K562 (cell line): ENCODE measurements at regions not wholly inside any gene's neighbourhood (a gene's known extent, or its start where the extent isn't known, plus 50 kb on each side); places are given as distances from the start of the nearest gene placed in this dataset.

ENCODE experiments used
- ATAC-seq: fragments of 200-7000 bp; cut with Tn5 transposase; 3 replicates; pipeline ENCODE4 v1.9.1; 2020; ENCODE audit warnings: moderate library complexity
- BruUV-seq: library from RNA; stranded (reverse); fragments of 400-500 nt; replicated peaks from 2 replicates; lab custom pipeline; 2021; lab: Mats Ljungman, UMichigan
- CTCF ChIA-PET: fragments of 300-600 bp; formaldehyde crosslinking; extraction: SDS; loops from one replicate; lab custom pipeline; 2021; ENCODE audit warnings: low intra/inter-chr PET ratio; lab: Yijun Ruan, JAX
- POLR2A ChIA-PET: fragments of 300-600, 350-650 bp; sonication (Branson Sonifier 250); formaldehyde crosslinking; extraction: SDS; loops from one replicate; lab custom pipeline; 2021; ENCODE audit warnings: antibody characterized with exemption, inconsistent platforms; lab: Yijun Ruan, JAX
- DNase-seq, 4 experiments: peaks; one replicate each; pipeline versions ENCODE4 v3.0.0 to v3.0.0-alpha.2; 2011 to 2018; ENCODE audit warnings: low spot score in 3 of 4, mixed read lengths in 3 of 4; ENCODE audit errors: extremely low read depth in 1 of 4
- FAIRE-seq: peaks from 2 replicates; lab custom pipeline; 2011; peaks lifted over from hg19 to GRCh38; lab: Jason Lieb, UNC
- H2AFZ ChIP-seq: 2 replicates; pipeline ENCODE4 v1.6.0; 2011; ENCODE audit warnings: low read depth, low read length, control low read depth, inconsistent platforms
- H3K27ac ChIP-seq: fragments of 200-600 bp; 3 replicates; pipeline ENCODE4 v1.8.0; 2011; ENCODE audit warnings: low read depth, mild to moderate bottlenecking, control low read depth, inconsistent platforms, low read length, moderate library complexity, mixed read lengths; ENCODE audit errors: extremely low read depth
- H3K27me3 ChIP-seq, 2 experiments: fragments of 300-600 bp in 1 of 2; 2 replicates in 1 of 2; 3 replicates in 1 of 2; pipeline versions ENCODE4 v1.6.0 to v1.8.0; 2011; ENCODE audit warnings: inconsistent platforms in 2 of 2, low read length in 2 of 2, mild to moderate bottlenecking in 1 of 2, mixed read lengths in 1 of 2, moderate library complexity in 1 of 2; ENCODE audit not compliant: control insufficient read depth in 2 of 2, insufficient read depth in 2 of 2
- H3K36me3 ChIP-seq: fragments of 300-600 bp; 3 replicates; pipeline ENCODE4 v1.8.0; 2011; ENCODE audit warnings: mild to moderate bottlenecking, low read length, inconsistent platforms; ENCODE audit not compliant: control insufficient read depth, insufficient read depth
- H3K4me1 ChIP-seq, 2 experiments: fragments of 200-600 bp in 1 of 2; replicated peaks in 1 of 2; 2 replicates in 1 of 2; 3 replicates in 1 of 2; pipeline versions ENCODE4 v1.5.1 to v1.8.0; 2011; ENCODE audit warnings: inconsistent platforms in 2 of 2, low read length in 2 of 2, mild to moderate bottlenecking in 1 of 2, mixed read lengths in 1 of 2, moderate library complexity in 1 of 2; ENCODE audit not compliant: control insufficient read depth in 2 of 2, insufficient read depth in 2 of 2
- H3K4me2 ChIP-seq: 2 replicates; pipeline ENCODE4 v1.6.1; 2011; ENCODE audit warnings: low read length, control low read depth, inconsistent platforms, mixed read lengths; ENCODE audit not compliant: insufficient read depth
- H3K4me3 ChIP-seq: fragments of 200-600 bp; sonication (generic), shearing (Covaris generic); 2 replicates; pipeline ENCODE4 v1.5.1; 2016; ENCODE audit warnings: control low read depth, inconsistent platforms
- H3K79me2 ChIP-seq: fragments of 200-600 bp; 3 replicates; pipeline ENCODE4 v1.8.0; 2011; ENCODE audit warnings: low read length, inconsistent platforms; ENCODE audit not compliant: control insufficient read depth, insufficient read depth
- H3K9ac ChIP-seq, 2 experiments: 2 replicates each; pipeline versions ENCODE4 v1.6.0 to v1.6.1; 2011; ENCODE audit warnings: low read depth in 2 of 2, low read length in 2 of 2, control low read depth in 1 of 2, inconsistent platforms in 1 of 2, mild to moderate bottlenecking in 1 of 2, mixed read lengths in 1 of 2; ENCODE audit not compliant: insufficient read depth in 1 of 2
- H3K9me1 ChIP-seq: one replicate; pipeline ENCODE4 v1.6.0; 2011; ENCODE audit warnings: inconsistent platforms, mild to moderate bottlenecking, low read length, moderate library complexity; ENCODE audit not compliant: control insufficient read depth, insufficient read depth
- H3K9me3 ChIP-seq: replicated peaks from 2 replicates; pipeline ENCODE4 v1.5.1; 2011; ENCODE audit warnings: low read depth, low read length, inconsistent platforms; ENCODE audit not compliant: control insufficient read depth, insufficient read depth
- H4K20me1 ChIP-seq: replicated peaks from 2 replicates; pipeline ENCODE4 v1.6.1; 2011; ENCODE audit warnings: low read length, inconsistent platforms, mixed read lengths; ENCODE audit not compliant: control insufficient read depth, insufficient read depth
- BRD4 ChIP-seq: fragments of 200-600 bp; sonication (generic); IDR thresholded peaks from 2 replicates; pipeline ENCODE4 v1.6.1; 2017; ENCODE audit warnings: inconsistent platforms
- CEBPB ChIP-seq: fragments of 450-650 bp; IDR thresholded peaks from 2 replicates; pipeline ENCODE4 v1.6.1; 2016; ENCODE audit warnings: missing genetic modification characterization, missing compliant biosample characterization
- NUFIP1 ChIP-seq: fragments of 450-650 bp; IDR thresholded peaks from 2 replicates; pipeline ENCODE4 v1.6.1; 2018; ENCODE audit not compliant: partially characterized antibody
- PHF8 ChIP-seq: fragments of 200-600 bp; sonication (generic); IDR thresholded peaks from 2 replicates; pipeline ENCODE4 v1.6.1; 2012; ENCODE audit warnings: mixed run types, mild to moderate bottlenecking, inconsistent platforms, low read length, moderate library complexity, borderline replicate concordance
- RBM39 ChIP-seq: fragments of 200-400 bp; formaldehyde crosslinking; optimal IDR thresholded peaks from 2 replicates; pipeline ENCODE3; 2018; ENCODE audit warnings: low read depth, low read length
- SP2 ChIP-seq: IDR thresholded peaks from 2 replicates; pipeline ENCODE4 v1.6.1; 2011; ENCODE audit warnings: mild to moderate bottlenecking, low read depth, low read length, moderate library complexity; ENCODE audit not compliant: poor library complexity, severe bottlenecking; ENCODE audit errors: extremely low read depth
- STAT5A ChIP-seq: IDR thresholded peaks from 2 replicates; pipeline ENCODE4 v1.6.1; 2012; ENCODE audit warnings: low read length, inconsistent platforms, borderline replicate concordance
- TGIF2 ChIP-seq: sonication (generic); formaldehyde crosslinking; IDR thresholded peaks from 2 replicates; pipeline ENCODE4 v1.8.1; 2022; ENCODE audit warnings: mild to moderate bottlenecking, missing genetic modification reagents, moderate library complexity
- TRIM24 ChIP-seq, 2 experiments: fragments of 450-650 bp; IDR thresholded peaks; 2 replicates each; pipeline ENCODE4 v1.6.1; 2016
- ZBTB2 ChIP-seq: fragments of 450-650 bp; IDR thresholded peaks from 2 replicates; pipeline ENCODE4 v1.6.1; 2016; ENCODE audit warnings: antibody characterized with exemption
- ZNF431 ChIP-seq: sonication (generic); formaldehyde crosslinking; IDR thresholded peaks from 2 replicates; pipeline ENCODE4 v1.8.0; 2022; ENCODE audit warnings: mild to moderate bottlenecking, missing genetic modification reagents
- ZNF57 ChIP-seq: fragments of 450-650 bp; formaldehyde crosslinking; IDR thresholded peaks from 2 replicates; pipeline ENCODE4 v1.4.0; 2020; ENCODE audit warnings: mild to moderate bottlenecking, moderate library complexity
- WGBS: fragments of 100-300 bp; shearing (Covaris generic); methylation state at CpG from one replicate; pipeline ENCODE4 v1.1.6; 2016; ENCODE audit warnings: low coverage, mixed read lengths; ENCODE audit not compliant: insufficient coverage; ENCODE audit errors: missing lambda C conversion rate; 5-methylcytosine and 5-hydroxymethylcytosine counted together
- in situ Hi-C: fragments of 300-500 bp; cut with MboI; formaldehyde crosslinking; loops from 4 replicates; pipeline ENCODE4 v1.15.0; 2018; ENCODE audit warnings: inconsistent platforms, mixed read lengths
- intact Hi-C: fragments of 100-400 bp; cut with micrococcal nuclease; formaldehyde crosslinking; loops from 2 replicates; pipeline ENCODE4 v1.14.2; 2022

GRCh38 chrX:92247076-92247475 lies 467.9 kb downstream of the PCDH11X start (continued):
- TF ChIP-seq STAT5A = no peak
- no peak for TF ChIP-seq TGIF2 (CRISPR knock-in tag)
- no peak for TF ChIP-seq NUFIP1

- Histone ChIP-seq H3K4me1 (no peaks in the 10 kb centered on the region), H3K4me3 (no peak overlapping the region), H3K27ac (no peak overlapping the region), H2AFZ (no peak overlapping the region), H3K9ac (no peak overlapping the region), H3K9me1 (no peaks in the 10 kb centered on the region), H3K9me3 (no peaks in the 10 kb centered on the region), H3K27me3 (no peaks in the 10 kb centered on the region), H4K20me1 (no peaks in the 10 kb centered on the region), H3K36me3 (no peaks in the 10 kb centered on the region), H3K79me2 (no peaks in the 10 kb centered on the region), H3K4me2 (no peak overlapping the region)
- in situ Hi-C loops = no loop called here
- no peak for TF ChIP-seq TRIM24 (IDR thresholded peaks at IDR 0.05)
- TF ChIP-seq ZNF57 (CRISPR knock-in tag) = no peak
- TF ChIP-seq BRD4 = no peak
- no peak for TF ChIP-seq CEBPB (tag)
- no peak for TF ChIP-seq RBM39
- TF ChIP-seq ZNF431 = no peak
- TF ChIP-seq PHF8 = no peak
- no peak for TF ChIP-seq SP2
- no peak for TF ChIP-seq ZBTB2
- BruUV-seq = no TSS peak
- 6% methylated on average over 2 of the region's 2 CpGs for WGBS
- FAIRE-seq = no peak
- ATAC-seq = no peak
- ChIA-PET POLR2A (no interaction called here), CTCF (no interaction called here)
- DNase-seq = no peak
- intact Hi-C loops = no loop called here
Observed at GRCh38 chrX:92249125-92249524, 469.9 kb downstream of the PCDH11X start.
